GM23338 (cell line): ENCODE measurements at regions not wholly inside any gene's neighbourhood (a gene's known extent, or its start where the extent isn't known, plus 50 kb on each side); places are given as distances from the start of the nearest gene placed in this dataset.

Source experiments
- ATAC-seq: fragments of 200-7000 bp; cut with Tn5 transposase; 3 replicates; pipeline ENCODE4 v1.9.1; 2020
- DNase-seq: peaks from one replicate; pipeline ENCODE4 v3.0.0-alpha.2; 2015; ENCODE audit warnings: low spot score
- H2AFZ ChIP-seq: fragments of 200-600 bp; sonication (generic); 2 replicates; pipeline ENCODE4 v1.8.0; 2016; ENCODE audit warnings: antibody characterized with exemption, mild to moderate bottlenecking, moderate library complexity
- H3F3A ChIP-seq: fragments of 200-600 bp; sonication (generic); replicated peaks from 2 replicates; pipeline ENCODE4 v1.8.0; 2017; ENCODE audit warnings: antibody characterized with exemption, mixed run types, low read depth
- H3K27ac ChIP-seq: fragments of 200-600 bp; sonication (generic); 2 replicates; pipeline ENCODE4 v1.6.1; 2016; ENCODE audit warnings: low read depth
- H3K27me3 ChIP-seq: fragments of 200-600 bp; sonication (generic); 2 replicates; pipeline ENCODE4 v1.8.0; 2016; ENCODE audit warnings: mild to moderate bottlenecking, mixed run types, moderate library complexity; ENCODE audit not compliant: insufficient read depth
- H3K36me3 ChIP-seq: fragments of 200-600 bp; sonication (generic); 2 replicates; pipeline ENCODE4 v1.8.0; 2016; ENCODE audit warnings: mild to moderate bottlenecking; ENCODE audit not compliant: insufficient read depth
- H3K4me1 ChIP-seq: fragments of 200-600 bp; sonication (generic); 2 replicates; pipeline ENCODE4 v1.8.0; 2016; ENCODE audit warnings: mild to moderate bottlenecking, moderate library complexity; ENCODE audit not compliant: insufficient read depth
- H3K4me2 ChIP-seq: fragments of 200-600 bp; sonication (generic); 2 replicates; pipeline ENCODE4 v1.7.1; 2017; ENCODE audit warnings: mixed run types
- H3K4me3 ChIP-seq: fragments of 200-600 bp; sonication (generic); 2 replicates; pipeline ENCODE4 v1.6.1; 2016; ENCODE audit warnings: mixed run types
- H3K79me2 ChIP-seq: fragments of 200-600 bp; sonication (generic); replicated peaks from 2 replicates; pipeline ENCODE4 v1.8.0; 2017; ENCODE audit warnings: mild to moderate bottlenecking; ENCODE audit not compliant: insufficient read depth
- H3K9me2 ChIP-seq: fragments of 200-600 bp; sonication (generic); 2 replicates; pipeline ENCODE4 v1.8.0; 2017; ENCODE audit not compliant: insufficient read depth
- H4K20me1 ChIP-seq: fragments of 200-600 bp; sonication (generic); replicated peaks from 2 replicates; pipeline ENCODE4 v1.8.0; 2017; ENCODE audit warnings: mild to moderate bottlenecking; ENCODE audit not compliant: insufficient read depth
- H3K27ac Mint-ChIP-seq: 2 replicates; pipeline ENCODE4 v1.8.0; 2020; ENCODE audit warnings: inconsistent platforms, mild to moderate bottlenecking, moderate library complexity, mixed read lengths
- H3K27me3 Mint-ChIP-seq: 3 replicates; pipeline ENCODE4 v1.8.0; 2022; ENCODE audit warnings: low read depth, mild to moderate bottlenecking, moderate library complexity, mixed read lengths, inconsistent platforms; ENCODE audit not compliant: insufficient read depth, poor library complexity
- H3K36me3 Mint-ChIP-seq: 3 replicates; pipeline ENCODE4 v1.8.0; 2021; ENCODE audit warnings: low read depth, mild to moderate bottlenecking, inconsistent platforms, moderate library complexity, mixed read lengths
- H3K4me1 Mint-ChIP-seq: 3 replicates; pipeline ENCODE4 v1.8.0; 2020; ENCODE audit warnings: mild to moderate bottlenecking, inconsistent platforms, mixed read lengths
- H3K4me3 Mint-ChIP-seq: 3 replicates; pipeline ENCODE4 v1.8.0; 2021; ENCODE audit warnings: moderate library complexity, mild to moderate bottlenecking, inconsistent platforms, mixed read lengths
- H3K9me3 Mint-ChIP-seq: 3 replicates; pipeline ENCODE4 v1.8.0; 2020; ENCODE audit warnings: moderate library complexity, mild to moderate bottlenecking, inconsistent platforms, mixed read lengths
- CTCF ChIP-seq, 2 experiments: fragments of 200-600 bp in 1 of 2; sonication (generic) in 1 of 2; conservative IDR thresholded peaks; 2 replicates each; pipeline versions ENCODE4 v1.5.1 to v1.6.1; 2016 to 2017; ENCODE audit warnings: antibody characterized with exemption in 2 of 2, low read depth in 2 of 2, mild to moderate bottlenecking in 2 of 2, moderate library complexity in 1 of 2
- ETS1 ChIP-seq: IDR thresholded peaks from 2 replicates; pipeline ENCODE4 v1.6.1; 2016; ENCODE audit warnings: antibody characterized with exemption
- EZH2 ChIP-seq: fragments of 200-600 bp; sonication (generic); IDR thresholded peaks from one replicate; pipeline ENCODE4 v1.8.0; 2017; ENCODE audit warnings: antibody characterized with exemption, mild to moderate bottlenecking, low read depth; ENCODE audit not compliant: unreplicated experiment
- EZH2phosphoT487 ChIP-seq: fragments of 200-600 bp; sonication (generic); IDR thresholded peaks from one replicate; pipeline ENCODE4 v1.8.1; 2018; ENCODE audit warnings: antibody characterized with exemption; ENCODE audit not compliant: unreplicated experiment
- JUNB ChIP-seq: IDR thresholded peaks from one replicate; pipeline ENCODE4 v1.6.1; 2016; ENCODE audit warnings: antibody characterized with exemption; ENCODE audit not compliant: unreplicated experiment
- NANOG ChIP-seq: IDR thresholded peaks from 2 replicates; pipeline ENCODE4 v1.6.1; 2016; ENCODE audit warnings: antibody characterized with exemption, borderline replicate concordance
- ZNF462 ChIP-seq: fragments of 250-450 bp; sonication (Bioruptor Pico); IDR thresholded peaks from 2 replicates; pipeline ENCODE4 v1.5.0; 2020; ENCODE audit warnings: mild to moderate bottlenecking, moderate library complexity

- TF ChIP-seq ZNF462 (CRISPR knock-in tag) (no peak), ETS1 (no peak)
Observed at GRCh38 chr12:58458102-58458501, 462.2 kb downstream of the LRIG3 start (continued).

- no peak overlapping the region for H3K27ac ChIP-seq
- no peaks in the 10 kb centered on the region for H3K79me2 ChIP-seq
- no peak overlapping the region for H3K4me3 ChIP-seq
- H4K20me1 ChIP-seq, result no peaks in the 10 kb centered on the region
- H3K27me3 ChIP-seq, result no peaks in the 10 kb centered on the region
- H3K36me3 ChIP-seq, result no peaks in the 10 kb centered on the region
- no peaks in the 10 kb centered on the region for H3K4me1 ChIP-seq
- no peak for DNase-seq
- H3F3A ChIP-seq, result no peaks in the 10 kb centered on the region
- Mint-ChIP-seq H3K27ac (no peak overlapping the region), H3K4me3 (no peak overlapping the region), H3K9me3 (no peaks in the 10 kb centered on the region), H3K36me3 (no peaks in the 10 kb centered on the region), H3K4me1 (peaks cover 3% of the 10 kb centered on the region; the same call in 2 of the 3 replicates), H3K27me3 (no peaks in the 10 kb centered on the region)
- no peaks in the 10 kb centered on the region for H3K9me2 ChIP-seq
- H2AFZ ChIP-seq, result no peak overlapping the region; the same call in 1 of the 2 replicates
- H3K4me2 ChIP-seq, result no peak overlapping the region
- no peak for ATAC-seq
- TF ChIP-seq EZH2phosphoT487, result no peak
- no peak for TF ChIP-seq NANOG
- no peak for TF ChIP-seq ZNF462 (CRISPR knock-in tag)
- TF ChIP-seq EZH2, result no peak
- no peak for TF ChIP-seq CTCF (conservative IDR thresholded peaks at IDR 0.05; ENCODE audit: low read depth in 2 of 2)
- TF ChIP-seq JUNB, result no peak
Observed at GRCh38 chr12:58459191-58459590, 461.1 kb downstream of the LRIG3 start.
